ENCODE measurements at regions not wholly inside any gene's neighbourhood (a gene's known extent, or its start where the extent isn't known, plus 50 kb on each side); places are given as distances from the start of the nearest gene placed in this dataset.

- TF ChIP-seq CTCF (IDR thresholded peaks at IDR 0.05 in 4 of 5, conservative IDR thresholded peaks at IDR 0.05 in 1 of 5), result no peak
- no peak for TF ChIP-seq POLR2A (IDR thresholded peaks at IDR 0.05)
Measured at GRCh38 chr1:39117899-39118450, 86.5 kb upstream of the MACF1 start.
